EH (cell line): ENCODE measurements at regions not wholly inside any gene's neighbourhood (a gene's known extent, or its start where the extent isn't known, plus 50 kb on each side); places are given as distances from the start of the nearest gene placed in this dataset.

Experiments
- DNase-seq: peaks from one replicate; pipeline ENCODE4 v3.0.0-alpha.2; 2015; ENCODE audit warnings: low read depth

GRCh38 chr14:61625165-61625564 lies 70.1 kb upstream of the HIF1A start:
- no peak for DNase-seq

- DNase-seq = no peak
Measured at GRCh38 chr14:61627612-61628011, 67.7 kb upstream of the HIF1A start.

GRCh38 chr14:61628016-61628725 lies 67.1 kb upstream of the HIF1A start:
- DNase-seq = no peak

GRCh38 chr14:61630399-61631044 lies 64.8 kb upstream of the HIF1A start:
- no peak for DNase-seq

- no peak for DNase-seq
Measured at GRCh38 chr14:61631045-61631687, 64.1 kb upstream of the HIF1A start.

GRCh38 chr14:61632401-61632800 lies 62.9 kb upstream of the HIF1A start:
- DNase-seq = no peak

- DNase-seq = no peak
Measured at GRCh38 chr14:61632807-61633206, 62.5 kb upstream of the HIF1A start.

GRCh38 chr14:61636291-61636690 lies 59.0 kb upstream of the HIF1A start:
- DNase-seq = no peak

- DNase-seq = no peak
Measured at GRCh38 chr14:61636779-61637178, 58.5 kb upstream of the HIF1A start.

- no peak for DNase-seq
Measured at GRCh38 chr14:61638595-61639387, 56.5 kb upstream of the HIF1A start.

GRCh38 chr14:61640158-61641136 lies 54.9 kb upstream of the HIF1A start:
- DNase-seq = peak; percentile 46

GRCh38 chr14:61641914-61642613 lies 53.2 kb upstream of the HIF1A start:
- DNase-seq = peak; percentile 84

GRCh38 chr14:61642614-61642982 lies 52.7 kb upstream of the HIF1A start:
- DNase-seq = no peak

GRCh38 chr14:61643555-61643954 lies 51.8 kb upstream of the HIF1A start:
- DNase-seq = peak; percentile 90

- no peak for DNase-seq
Measured at GRCh38 chr14:61644175-61644574, 51.1 kb upstream of the HIF1A start.

GRCh38 chr14:61644834-61645233 lies 50.5 kb upstream of the HIF1A start:
- peak; percentile 40 for DNase-seq

- no peak for DNase-seq
Measured at GRCh38 chr14:61645247-61645646, 50.1 kb upstream of the HIF1A start.
